GM12878 (cell line): ENCODE measurements at regions not wholly inside any gene's neighbourhood (a gene's known extent, or its start where the extent isn't known, plus 50 kb on each side); places are given as distances from the start of the nearest gene placed in this dataset.

ENCODE experiments used
- ATAC-seq: fragments of 200-7000 bp; cut with Tn5 transposase; 3 replicates; pipeline ENCODE4 v1.9.1; 2020; ENCODE audit warnings: mild to moderate bottlenecking, moderate library complexity
- BruUV-seq: library from RNA; stranded (reverse); fragments of 400-500 nt; replicated peaks from 2 replicates; lab custom pipeline; 2021; lab: Mats Ljungman, UMichigan
- CTCF ChIA-PET: fragments of 300-600 bp; sonication (Branson Sonifier 250); formaldehyde crosslinking; extraction: SDS; loops from one replicate; lab custom pipeline; 2021; ENCODE audit warnings: inconsistent platforms; lab: Yijun Ruan, JAX
- POLR2A ChIA-PET: fragments of 350-600 bp; formaldehyde crosslinking; extraction: SDS; loops from one replicate; lab custom pipeline; 2021; ENCODE audit warnings: inconsistent platforms; lab: Charles Lee
- RAD21 ChIA-PET: fragments of 300-600 bp; sonication (Branson Sonifier 250); formaldehyde crosslinking; loops from one replicate; lab custom pipeline; 2023; ENCODE audit warnings: antibody characterized with exemption; ENCODE audit not compliant: unreplicated experiment; lab: Charles Lee
- SMC1A ChIA-PET: fragments of 300-600 bp; sonication (Branson Sonifier 250); formaldehyde crosslinking; loops from one replicate; lab custom pipeline; 2023; ENCODE audit not compliant: unreplicated experiment, uncharacterized antibody; lab: Charles Lee
- DNase-seq: peaks from one replicate; pipeline ENCODE4 v3.0.0-alpha.2; 2011; ENCODE audit warnings: low read depth, low spot score
- FAIRE-seq: peaks from 3 replicates; lab custom pipeline; 2011; peaks lifted over from hg19 to GRCh38; lab: Jason Lieb, UNC
- H2AFZ ChIP-seq: 2 replicates; pipeline ENCODE4 v1.6.0; 2011; ENCODE audit warnings: low read depth, low read length, control low read depth; ENCODE audit not compliant: control insufficient read depth
- H3K27ac ChIP-seq: 2 replicates; pipeline ENCODE4 v1.5.1; 2011; ENCODE audit warnings: control low read depth; ENCODE audit not compliant: control insufficient read depth, insufficient read depth
- H3K27me3 ChIP-seq, 2 experiments: replicated peaks in 1 of 2; 2 replicates each; pipeline versions ENCODE4 v1.6.0 to v1.6.1; 2011; ENCODE audit warnings: low read length in 1 of 2; ENCODE audit not compliant: control insufficient read depth in 2 of 2, insufficient read depth in 2 of 2
- H3K36me3 ChIP-seq, 2 experiments: 2 replicates each; pipeline ENCODE4 v1.5.1; 2011; ENCODE audit warnings: low read length in 1 of 2; ENCODE audit not compliant: control insufficient read depth in 2 of 2, insufficient read depth in 2 of 2
- H3K4me1 ChIP-seq: 2 replicates; pipeline ENCODE4 v1.6.1; 2011; ENCODE audit warnings: mild to moderate bottlenecking, low read length, moderate library complexity, mixed read lengths; ENCODE audit not compliant: control insufficient read depth, insufficient read depth
- H3K4me2 ChIP-seq: 2 replicates; pipeline ENCODE4 v1.6.0; 2011; ENCODE audit warnings: control low read depth; ENCODE audit not compliant: control insufficient read depth, insufficient read depth
- H3K4me3 ChIP-seq: fragments of 200-600 bp; sonication (generic); 2 replicates; pipeline ENCODE4 v1.5.1; 2016
- H3K79me2 ChIP-seq: 2 replicates; pipeline ENCODE4 v1.6.0; 2011; ENCODE audit warnings: low read length; ENCODE audit not compliant: control insufficient read depth, insufficient read depth
- H3K9ac ChIP-seq: 2 replicates; pipeline ENCODE4 v1.8.0; 2011; ENCODE audit warnings: low read length, control low read depth, mixed read lengths; ENCODE audit not compliant: control insufficient read depth, insufficient read depth
- H3K9me3 ChIP-seq: replicated peaks from 3 replicates; pipeline ENCODE4 v1.5.1; 2011; ENCODE audit warnings: mild to moderate bottlenecking, low read length; ENCODE audit not compliant: control insufficient read depth, insufficient read depth
- H4K20me1 ChIP-seq: 2 replicates; pipeline ENCODE4 v1.6.0; 2011; ENCODE audit not compliant: control insufficient read depth, insufficient read depth
- ASH2L ChIP-seq: fragments of 300-600, 200-600 bp; sonication (generic); IDR thresholded peaks from 2 replicates; pipeline ENCODE4 v1.6.1; 2017; ENCODE audit warnings: low read depth, mild to moderate bottlenecking, borderline replicate concordance
- CREM ChIP-seq: IDR thresholded peaks from 2 replicates; pipeline ENCODE4 v1.6.1; 2014; ENCODE audit warnings: antibody characterized with exemption, low read depth
- EED ChIP-seq: sonication (generic); IDR thresholded peaks from 2 replicates; pipeline ENCODE4 v1.6.1; 2016; ENCODE audit warnings: antibody characterized with exemption, low read depth
- IKZF1 ChIP-seq: fragments of 450-650 bp; conservative IDR thresholded peaks from 2 replicates; pipeline ENCODE4 v1.6.1; 2017; ENCODE audit warnings: antibody characterized with exemption, mild to moderate bottlenecking
- MTA3 ChIP-seq: IDR thresholded peaks from 2 replicates; pipeline ENCODE4 v1.6.1; 2012; ENCODE audit warnings: low read length, inconsistent platforms, borderline replicate concordance
- NFYB ChIP-seq: IDR thresholded peaks from 2 replicates; pipeline ENCODE4 v1.6.1; 2011; ENCODE audit warnings: low read depth, mild to moderate bottlenecking, low read length, improper control_type of control experiment, moderate library complexity; ENCODE audit not compliant: insufficient read depth
- PAX8 ChIP-seq: fragments of 450-650 bp; IDR thresholded peaks from 2 replicates; pipeline ENCODE4 v1.6.1; 2017; ENCODE audit warnings: mild to moderate bottlenecking, moderate library complexity
- POLR2AphosphoS2 ChIP-seq: IDR thresholded peaks from 2 replicates; pipeline ENCODE4 v1.6.1; 2011; ENCODE audit warnings: low read depth, mild to moderate bottlenecking, low read length, improper control_type of control experiment, moderate library complexity
- STAT1 ChIP-seq: fragments of 450-650 bp; conservative IDR thresholded peaks from 2 replicates; pipeline ENCODE4 v1.6.1; 2014; ENCODE audit warnings: antibody characterized with exemption, mild to moderate bottlenecking
- ZNF622 ChIP-seq: fragments of 450-650 bp; IDR thresholded peaks from 2 replicates; pipeline ENCODE4 v1.6.1; 2017; ENCODE audit warnings: mild to moderate bottlenecking, inconsistent platforms
- WGBS: methylation state at CpG from one replicate; pipeline ENCODE4 v1.1.6; 2016; ENCODE audit warnings: low lambda C conversion rate; ENCODE audit not compliant: insufficient replicate concordance, insufficient coverage; ENCODE audit errors: missing lambda C conversion rate; 5-methylcytosine and 5-hydroxymethylcytosine counted together
- in situ Hi-C: fragments of 300-500 bp; cut with MboI; formaldehyde crosslinking; loops from 9 replicates; pipeline ENCODE4 v1.14.3; 2018; ENCODE audit warnings: mixed read lengths
- intact Hi-C: fragments of 100-400 bp; cut with micrococcal nuclease; formaldehyde crosslinking; loops from one replicate; pipeline ENCODE4 v1.14.2; 2022; ENCODE audit not compliant: unreplicated experiment
- TF ChIP-seq, protein P1 (sequence below): fragments of 450-650 bp; IDR thresholded peaks from 2 replicates; pipeline ENCODE4 v1.6.1; 2017; ENCODE audit warnings: mild to moderate bottlenecking, moderate library complexity
- TF ChIP-seq, protein P2 (sequence below): fragments of 450-650 bp; IDR thresholded peaks from 2 replicates; pipeline ENCODE4 v1.6.1; 2014; ENCODE audit warnings: mild to moderate bottlenecking
- TF ChIP-seq, protein P3 (sequence below): fragments of 150-350 bp; IDR thresholded peaks from 2 replicates; pipeline ENCODE4 v1.6.1; 2016; ENCODE audit warnings: low read depth, low read length

DNA sequence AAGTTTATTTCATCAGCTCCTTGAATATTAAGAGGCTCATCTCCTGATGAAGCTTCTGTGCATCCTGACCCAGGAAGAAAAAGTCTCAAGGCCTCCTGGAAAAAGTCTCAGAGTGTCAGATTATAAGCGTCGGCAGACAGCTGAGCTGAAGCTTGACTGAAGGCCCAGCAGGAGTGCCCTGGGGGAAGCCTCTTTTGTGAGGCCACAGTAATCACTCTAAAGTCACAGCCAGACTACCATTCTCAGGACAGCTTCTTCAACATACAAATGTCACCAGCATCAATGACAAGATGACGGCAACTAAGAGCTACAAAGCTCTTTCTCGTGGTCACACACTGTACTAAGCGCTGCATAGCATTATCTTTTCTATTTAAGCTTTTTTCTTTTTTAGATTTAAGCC is 72.7 kb upstream of the LRRN1 start:
- no peak overlapping the region for H3K9ac ChIP-seq
- no peak overlapping the region for H3K4me3 ChIP-seq
- H3K79me2 ChIP-seq = no peaks in the 10 kb centered on the region
- BruUV-seq = no TSS peak
- intact Hi-C loops (no loop called here), in situ Hi-C loops (no loop called here)
- RAD21 ChIA-PET = no interaction called here
- H3K4me1 ChIP-seq = no peaks in the 10 kb centered on the region
- FAIRE-seq (no peak), ATAC-seq (no peak)
- H2AFZ ChIP-seq = no peak overlapping the region
- POLR2A ChIA-PET = no interaction called here
- no peaks in the 10 kb centered on the region for H3K27me3 ChIP-seq
- 46% methylated on average over 5 of the region's 5 CpGs for WGBS
- H3K9me3 ChIP-seq = no peaks in the 10 kb centered on the region
- SMC1A ChIA-PET = interaction anchor here (0.9 kb wide), 1 partner anchor 12 kb away, joined by 3 read pairs; no protein-coding TSS in a partner anchor
- H3K4me2 ChIP-seq = no peak overlapping the region
- no peak for TF ChIP-seq EED
- no peak for TF ChIP-seq MTA3
- no peak for TF ChIP-seq ASH2L
- TF ChIP-seq, protein P1, sequence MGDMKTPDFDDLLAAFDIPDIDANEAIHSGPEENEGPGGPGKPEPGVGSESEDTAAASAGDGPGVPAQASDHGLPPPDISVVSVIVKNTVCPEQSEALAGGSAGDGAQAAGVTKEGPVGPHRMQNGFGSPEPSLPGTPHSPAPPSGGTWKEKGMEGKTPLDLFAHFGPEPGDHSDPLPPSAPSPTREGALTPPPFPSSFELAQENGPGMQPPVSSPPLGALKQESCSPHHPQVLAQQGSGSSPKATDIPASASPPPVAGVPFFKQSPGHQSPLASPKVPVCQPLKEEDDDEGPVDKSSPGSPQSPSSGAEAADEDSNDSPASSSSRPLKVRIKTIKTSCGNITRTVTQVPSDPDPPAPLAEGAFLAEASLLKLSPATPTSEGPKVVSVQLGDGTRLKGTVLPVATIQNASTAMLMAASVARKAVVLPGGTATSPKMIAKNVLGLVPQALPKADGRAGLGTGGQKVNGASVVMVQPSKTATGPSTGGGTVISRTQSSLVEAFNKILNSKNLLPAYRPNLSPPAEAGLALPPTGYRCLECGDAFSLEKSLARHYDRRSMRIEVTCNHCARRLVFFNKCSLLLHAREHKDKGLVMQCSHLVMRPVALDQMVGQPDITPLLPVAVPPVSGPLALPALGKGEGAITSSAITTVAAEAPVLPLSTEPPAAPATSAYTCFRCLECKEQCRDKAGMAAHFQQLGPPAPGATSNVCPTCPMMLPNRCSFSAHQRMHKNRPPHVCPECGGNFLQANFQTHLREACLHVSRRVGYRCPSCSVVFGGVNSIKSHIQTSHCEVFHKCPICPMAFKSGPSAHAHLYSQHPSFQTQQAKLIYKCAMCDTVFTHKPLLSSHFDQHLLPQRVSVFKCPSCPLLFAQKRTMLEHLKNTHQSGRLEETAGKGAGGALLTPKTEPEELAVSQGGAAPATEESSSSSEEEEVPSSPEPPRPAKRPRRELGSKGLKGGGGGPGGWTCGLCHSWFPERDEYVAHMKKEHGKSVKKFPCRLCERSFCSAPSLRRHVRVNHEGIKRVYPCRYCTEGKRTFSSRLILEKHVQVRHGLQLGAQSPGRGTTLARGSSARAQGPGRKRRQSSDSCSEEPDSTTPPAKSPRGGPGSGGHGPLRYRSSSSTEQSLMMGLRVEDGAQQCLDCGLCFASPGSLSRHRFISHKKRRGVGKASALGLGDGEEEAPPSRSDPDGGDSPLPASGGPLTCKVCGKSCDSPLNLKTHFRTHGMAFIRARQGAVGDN = no peak
- TF ChIP-seq IKZF1 = no peak
- no peak for TF ChIP-seq CREM
- no peak for TF ChIP-seq STAT1
- TF ChIP-seq, protein P2, sequence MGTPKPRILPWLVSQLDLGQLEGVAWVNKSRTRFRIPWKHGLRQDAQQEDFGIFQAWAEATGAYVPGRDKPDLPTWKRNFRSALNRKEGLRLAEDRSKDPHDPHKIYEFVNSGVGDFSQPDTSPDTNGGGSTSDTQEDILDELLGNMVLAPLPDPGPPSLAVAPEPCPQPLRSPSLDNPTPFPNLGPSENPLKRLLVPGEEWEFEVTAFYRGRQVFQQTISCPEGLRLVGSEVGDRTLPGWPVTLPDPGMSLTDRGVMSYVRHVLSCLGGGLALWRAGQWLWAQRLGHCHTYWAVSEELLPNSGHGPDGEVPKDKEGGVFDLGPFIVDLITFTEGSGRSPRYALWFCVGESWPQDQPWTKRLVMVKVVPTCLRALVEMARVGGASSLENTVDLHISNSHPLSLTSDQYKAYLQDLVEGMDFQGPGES = no peak
- TF ChIP-seq POLR2AphosphoS2 = no peak
- TF ChIP-seq ZNF622 = no peak
- no peak for TF ChIP-seq NFYB
- TF ChIP-seq, protein P3, sequence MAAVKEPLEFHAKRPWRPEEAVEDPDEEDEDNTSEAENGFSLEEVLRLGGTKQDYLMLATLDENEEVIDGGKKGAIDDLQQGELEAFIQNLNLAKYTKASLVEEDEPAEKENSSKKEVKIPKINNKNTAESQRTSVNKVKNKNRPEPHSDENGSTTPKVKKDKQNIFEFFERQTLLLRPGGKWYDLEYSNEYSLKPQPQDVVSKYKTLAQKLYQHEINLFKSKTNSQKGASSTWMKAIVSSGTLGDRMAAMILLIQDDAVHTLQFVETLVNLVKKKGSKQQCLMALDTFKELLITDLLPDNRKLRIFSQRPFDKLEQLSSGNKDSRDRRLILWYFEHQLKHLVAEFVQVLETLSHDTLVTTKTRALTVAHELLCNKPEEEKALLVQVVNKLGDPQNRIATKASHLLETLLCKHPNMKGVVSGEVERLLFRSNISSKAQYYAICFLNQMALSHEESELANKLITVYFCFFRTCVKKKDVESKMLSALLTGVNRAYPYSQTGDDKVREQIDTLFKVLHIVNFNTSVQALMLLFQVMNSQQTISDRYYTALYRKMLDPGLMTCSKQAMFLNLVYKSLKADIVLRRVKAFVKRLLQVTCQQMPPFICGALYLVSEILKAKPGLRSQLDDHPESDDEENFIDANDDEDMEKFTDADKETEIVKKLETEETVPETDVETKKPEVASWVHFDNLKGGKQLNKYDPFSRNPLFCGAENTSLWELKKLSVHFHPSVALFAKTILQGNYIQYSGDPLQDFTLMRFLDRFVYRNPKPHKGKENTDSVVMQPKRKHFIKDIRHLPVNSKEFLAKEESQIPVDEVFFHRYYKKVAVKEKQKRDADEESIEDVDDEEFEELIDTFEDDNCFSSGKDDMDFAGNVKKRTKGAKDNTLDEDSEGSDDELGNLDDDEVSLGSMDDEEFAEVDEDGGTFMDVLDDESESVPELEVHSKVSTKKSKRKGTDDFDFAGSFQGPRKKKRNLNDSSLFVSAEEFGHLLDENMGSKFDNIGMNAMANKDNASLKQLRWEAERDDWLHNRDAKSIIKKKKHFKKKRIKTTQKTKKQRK = no peak
- no peak for TF ChIP-seq PAX8
- TF ChIP-seq, all 136 proteins: peak for 0
- CTCF ChIA-PET = interaction anchor here (0.7 to 1.0 kb wide), 2 partner anchors 81 to 88 kb away, joined by 3 read pairs; no protein-coding TSS in a partner anchor
- no peak overlapping the region for H3K27ac ChIP-seq
- DNase-seq = no peak
- H4K20me1 ChIP-seq = no peaks in the 10 kb centered on the region
- H3K36me3 ChIP-seq = no peaks in the 10 kb centered on the region
